HG02885 (cell line): ENCODE measurements at regions not wholly inside any gene's neighbourhood (a gene's known extent, or its start where the extent isn't known, plus 50 kb on each side); places are given as distances from the start of the nearest gene placed in this dataset.

ENCODE experiments used
- ATAC-seq: cut with Tn5 transposase; IDR thresholded peaks from one replicate; pipeline ENCODE4 v1.9.1; 2021; ENCODE audit warnings: mild to moderate bottlenecking; ENCODE audit not compliant: unreplicated experiment, poor library complexity

- ATAC-seq, result no peak
Measured at GRCh38 chr18:1968801-1969498, 602.4 kb downstream of the METTL4 start.

DNA sequence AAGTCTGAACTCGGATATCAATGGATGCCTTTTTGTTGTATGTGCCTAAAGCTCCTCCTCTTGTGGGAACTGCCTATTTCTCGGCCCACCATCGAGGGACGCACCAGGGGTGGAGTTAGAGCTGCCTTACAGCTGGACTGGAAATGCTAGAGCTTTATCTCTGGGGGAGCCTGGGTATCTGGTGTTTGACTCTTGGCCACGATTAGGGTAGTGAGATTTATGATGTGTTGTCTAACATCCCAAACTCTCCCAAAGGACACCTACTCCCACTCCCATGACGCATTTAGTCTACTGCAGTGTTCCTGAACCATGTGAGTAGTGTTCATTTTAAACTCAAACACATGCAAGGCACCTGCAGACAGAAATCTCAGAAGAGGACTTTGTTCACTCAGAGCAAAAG lies 594.8 kb downstream of the METTL4 start:
- ATAC-seq, result no peak

- ATAC-seq, result no peak
Measured at GRCh38 chr18:1982056-1982455, 589.2 kb downstream of the METTL4 start.

GRCh38 chr18:1983746-1984515 lies 587.4 kb downstream of the METTL4 start:
- no peak for ATAC-seq

- no peak for ATAC-seq
Measured at GRCh38 chr18:1993866-1994265, 577.4 kb downstream of the METTL4 start.

GRCh38 chr18:1994471-1994870 lies 576.8 kb downstream of the METTL4 start:
- no peak for ATAC-seq

GRCh38 chr18:1995041-1995612 lies 576.2 kb downstream of the METTL4 start:
- ATAC-seq, result no peak

GRCh38 chr18:1998121-1998520 lies 573.2 kb downstream of the METTL4 start:
- ATAC-seq, result no peak

- no peak for ATAC-seq
Measured at GRCh38 chr18:1999387-1999786, 571.9 kb downstream of the METTL4 start.

- ATAC-seq, result no peak
Measured at GRCh38 chr18:2002151-2002550, 569.2 kb downstream of the METTL4 start.

- no peak for ATAC-seq
Measured at GRCh38 chr18:2002604-2003003, 568.7 kb downstream of the METTL4 start.

DNA sequence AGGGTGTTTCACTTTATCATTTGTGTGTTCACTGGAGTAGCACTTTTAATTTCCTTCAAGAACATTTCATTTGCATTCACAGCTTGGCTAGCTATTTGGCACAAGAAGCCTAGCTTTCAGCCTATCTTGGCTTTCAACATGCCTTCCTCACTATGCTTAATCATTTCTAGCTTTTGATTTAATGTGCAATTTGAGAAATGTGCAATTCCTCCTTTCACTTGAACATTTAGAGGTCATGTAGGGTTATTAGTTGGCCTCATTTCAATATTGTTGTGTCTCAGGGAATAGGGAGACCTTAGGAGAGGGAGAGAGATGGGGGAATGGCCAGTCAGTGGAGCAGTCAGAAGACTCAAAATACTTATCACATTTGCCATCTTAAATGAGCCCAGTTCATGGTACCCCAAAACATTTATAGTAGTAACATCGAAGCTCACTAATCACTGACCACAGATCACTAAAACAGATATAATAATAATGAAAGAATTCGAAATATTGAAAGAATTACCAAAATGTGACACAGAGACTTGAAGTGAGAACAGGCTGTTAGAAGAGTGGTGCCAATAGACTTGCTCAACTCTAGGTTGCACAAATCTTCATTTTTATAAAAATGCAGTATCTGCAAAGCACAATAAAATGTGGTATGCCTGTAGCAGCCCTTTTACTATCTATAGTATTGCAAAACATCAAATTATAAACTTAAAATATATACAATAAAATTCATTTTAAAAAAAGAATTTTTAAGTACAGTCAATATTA lies 561.2 kb downstream of the METTL4 start:
- no peak for ATAC-seq

DNA sequence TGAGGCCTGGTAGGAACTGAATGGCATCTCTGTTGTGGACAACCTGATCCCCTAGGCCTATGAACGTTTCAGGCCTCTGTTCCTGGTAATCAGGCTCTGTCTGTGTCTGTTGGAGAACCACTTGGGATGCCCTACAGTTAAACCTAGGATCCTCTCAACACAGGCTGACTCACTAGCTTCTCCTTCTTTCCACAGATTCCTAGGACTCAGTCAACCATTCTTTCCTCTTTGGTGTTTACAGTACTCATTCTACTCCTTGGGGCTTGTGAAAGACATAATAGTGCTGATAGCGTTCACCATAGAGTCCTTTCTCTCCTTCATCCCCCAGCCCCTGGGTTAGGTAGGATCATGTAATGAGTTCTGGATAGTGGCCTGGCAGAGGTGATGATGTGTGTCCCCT lies 544.3 kb downstream of the METTL4 start:
- ATAC-seq, result no peak

- no peak for ATAC-seq
Measured at GRCh38 chr18:2027756-2028155, 543.5 kb downstream of the METTL4 start.

- ATAC-seq, result no peak
Measured at GRCh38 chr18:2028986-2029385, 542.3 kb downstream of the METTL4 start.

GRCh38 chr18:2030647-2031046 lies 540.7 kb downstream of the METTL4 start:
- no peak for ATAC-seq

DNA sequence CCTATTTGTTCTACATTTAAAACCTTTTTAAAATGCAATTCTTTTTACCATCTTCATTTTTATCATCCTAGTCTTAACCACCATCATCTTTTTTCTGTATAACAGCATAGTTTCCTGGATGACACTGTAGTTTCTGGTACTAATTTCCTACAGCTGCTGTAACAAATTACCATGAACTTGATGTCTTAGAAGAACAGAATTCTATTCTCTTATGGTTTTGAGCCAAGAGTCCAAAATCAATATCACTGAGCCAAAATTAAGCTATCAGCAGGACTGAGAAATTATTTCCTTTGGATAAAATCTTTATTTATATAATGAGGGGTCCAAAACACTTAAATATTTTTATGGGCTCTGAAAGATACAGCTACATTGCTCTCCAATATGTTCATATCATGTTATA lies 539.3 kb downstream of the METTL4 start:
- no peak for ATAC-seq

DNA sequence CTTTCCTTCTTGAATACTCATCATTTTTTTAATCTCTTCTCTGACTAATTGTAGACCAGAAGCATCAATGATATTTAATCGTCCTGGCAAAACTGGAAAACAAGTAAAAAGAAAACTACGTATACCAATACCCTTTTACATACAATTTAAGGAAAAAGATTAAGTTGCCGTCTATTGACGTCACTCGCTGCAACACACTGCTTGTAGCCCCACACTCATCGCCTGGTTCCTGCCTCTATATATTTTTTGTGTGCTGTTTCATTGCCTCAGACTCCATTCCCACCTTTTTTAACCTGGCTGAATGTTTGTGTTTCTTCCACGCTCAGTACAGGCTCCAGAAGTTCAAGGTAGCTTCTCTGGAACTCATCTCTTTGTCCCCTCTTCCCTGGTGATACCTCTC lies 536.2 kb downstream of the METTL4 start:
- no peak for ATAC-seq

- no peak for ATAC-seq
Measured at GRCh38 chr18:2036086-2036485, 535.2 kb downstream of the METTL4 start.

- ATAC-seq, result no peak
Measured at GRCh38 chr18:2040279-2040678, 531.0 kb downstream of the METTL4 start.

GRCh38 chr18:2049986-2050385 lies 521.3 kb downstream of the METTL4 start:
- no peak for ATAC-seq
